Endothelial cell of umbilical vein (primary cell): ENCODE measurements at regions not wholly inside any gene's neighbourhood (a gene's known extent, or its start where the extent isn't known, plus 50 kb on each side); places are given as distances from the start of the nearest gene placed in this dataset.

ENCODE experiments used
- EZH2 ChIP-seq: IDR thresholded peaks from 2 replicates; pipeline ENCODE4 v1.6.1; 2012; ENCODE audit warnings: borderline replicate concordance, low read depth, mild to moderate bottlenecking, moderate library complexity, low read length, inconsistent platforms; ENCODE audit not compliant: severe bottlenecking
- FOS ChIP-seq: IDR thresholded peaks from 2 replicates; pipeline ENCODE4 v1.6.1; 2011; ENCODE audit warnings: mild to moderate bottlenecking, low read length, moderate library complexity, borderline replicate concordance; ENCODE audit not compliant: insufficient read depth
- GATA2 ChIP-seq: IDR thresholded peaks from 2 replicates; pipeline ENCODE4 v1.7.0; 2011; ENCODE audit warnings: low read depth, mild to moderate bottlenecking, moderate library complexity, mixed read lengths, low read length; ENCODE audit not compliant: insufficient read length, insufficient read depth
- JUN ChIP-seq: IDR thresholded peaks from 2 replicates; pipeline ENCODE4 v1.6.1; 2011; ENCODE audit warnings: borderline replicate concordance, low read depth; ENCODE audit not compliant: insufficient read length, insufficient read depth
- MYC ChIP-seq: IDR thresholded peaks from one replicate; pipeline ENCODE4 v1.6.1; 2011; ENCODE audit warnings: mild to moderate bottlenecking, low read depth, low read length
- POLR2A ChIP-seq: IDR thresholded peaks from 2 replicates; pipeline ENCODE4 v1.6.1; 2012; ENCODE audit warnings: low read depth, mild to moderate bottlenecking, control low read depth, low read length
- POLR2AphosphoS5 ChIP-seq: IDR thresholded peaks from 2 replicates; pipeline ENCODE4 v1.6.1; 2012; ENCODE audit warnings: low read depth, mild to moderate bottlenecking, control low read depth, low read length, moderate library complexity; ENCODE audit not compliant: insufficient read depth
- TF ChIP-seq, protein P1 (sequence below), 2 donors: IDR thresholded peaks; 1 replicate in 1 of 2; 2 replicates in 1 of 2; pipeline ENCODE4 v1.5.1; 2011; ENCODE audit warnings: low read length in 2 of 2, mild to moderate bottlenecking in 2 of 2, moderate library complexity in 2 of 2, control low read depth in 1 of 2, inconsistent platforms in 1 of 2, low read depth in 1 of 2; ENCODE audit not compliant: insufficient read depth in 1 of 2; ENCODE audit errors: extremely low read depth in 1 of 2
- TF ChIP-seq, protein P2 (sequence below): IDR thresholded peaks from 2 replicates; pipeline ENCODE4 v1.6.1; 2011; ENCODE audit not compliant: insufficient read depth, insufficient read length

DNA sequence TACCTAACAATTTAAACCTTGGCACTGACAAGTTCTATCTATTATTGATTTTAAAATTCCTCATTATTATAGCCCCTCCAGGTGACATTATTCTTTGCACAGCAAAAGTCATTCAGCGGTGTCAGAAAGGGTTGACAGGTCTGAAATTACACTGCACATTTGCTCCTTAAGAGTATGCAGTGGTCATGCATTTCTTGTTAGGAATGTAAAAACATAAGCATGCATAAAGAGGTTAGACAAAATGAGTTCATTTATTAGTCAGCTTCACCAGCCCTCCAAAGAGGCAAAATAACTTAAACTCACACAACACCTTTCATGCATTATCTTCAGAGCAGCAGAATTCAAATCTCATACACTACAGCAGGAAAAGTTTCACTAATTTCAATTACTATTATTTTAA lies 158.8 kb downstream of the HNRNPD start:
- TF ChIP-seq EZH2, result no peak
- TF ChIP-seq, protein P1, sequence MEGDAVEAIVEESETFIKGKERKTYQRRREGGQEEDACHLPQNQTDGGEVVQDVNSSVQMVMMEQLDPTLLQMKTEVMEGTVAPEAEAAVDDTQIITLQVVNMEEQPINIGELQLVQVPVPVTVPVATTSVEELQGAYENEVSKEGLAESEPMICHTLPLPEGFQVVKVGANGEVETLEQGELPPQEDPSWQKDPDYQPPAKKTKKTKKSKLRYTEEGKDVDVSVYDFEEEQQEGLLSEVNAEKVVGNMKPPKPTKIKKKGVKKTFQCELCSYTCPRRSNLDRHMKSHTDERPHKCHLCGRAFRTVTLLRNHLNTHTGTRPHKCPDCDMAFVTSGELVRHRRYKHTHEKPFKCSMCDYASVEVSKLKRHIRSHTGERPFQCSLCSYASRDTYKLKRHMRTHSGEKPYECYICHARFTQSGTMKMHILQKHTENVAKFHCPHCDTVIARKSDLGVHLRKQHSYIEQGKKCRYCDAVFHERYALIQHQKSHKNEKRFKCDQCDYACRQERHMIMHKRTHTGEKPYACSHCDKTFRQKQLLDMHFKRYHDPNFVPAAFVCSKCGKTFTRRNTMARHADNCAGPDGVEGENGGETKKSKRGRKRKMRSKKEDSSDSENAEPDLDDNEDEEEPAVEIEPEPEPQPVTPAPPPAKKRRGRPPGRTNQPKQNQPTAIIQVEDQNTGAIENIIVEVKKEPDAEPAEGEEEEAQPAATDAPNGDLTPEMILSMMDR (IDR thresholded peaks at IDR 0.05; ENCODE audit: extremely low read depth in 1 of 2, insufficient read depth in 1 of 2, low read depth in 1 of 2, low read length in 2 of 2), result no peak
- TF ChIP-seq, protein P2, sequence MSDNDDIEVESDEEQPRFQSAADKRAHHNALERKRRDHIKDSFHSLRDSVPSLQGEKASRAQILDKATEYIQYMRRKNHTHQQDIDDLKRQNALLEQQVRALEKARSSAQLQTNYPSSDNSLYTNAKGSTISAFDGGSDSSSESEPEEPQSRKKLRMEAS, result no peak
- TF ChIP-seq POLR2A, result no peak
- no peak for TF ChIP-seq GATA2
- no peak for TF ChIP-seq MYC
- TF ChIP-seq POLR2AphosphoS5, result no peak
- TF ChIP-seq JUN, result no peak
- no peak for TF ChIP-seq FOS
